Loucy (cell line): ENCODE measurements at regions not wholly inside any gene's neighbourhood (a gene's known extent, or its start where the extent isn't known, plus 50 kb on each side); places are given as distances from the start of the nearest gene placed in this dataset.

Source experiments
- H2AFZ ChIP-seq: fragments of 200-600 bp; sonication (generic); 2 replicates; pipeline ENCODE4 v1.6.0; 2016; ENCODE audit warnings: antibody characterized with exemption, mild to moderate bottlenecking, low read length, moderate library complexity
- H3F3A ChIP-seq: fragments of 200-600 bp; 2 replicates; pipeline ENCODE4 v1.6.0; 2016; ENCODE audit warnings: antibody characterized with exemption, low read depth, mild to moderate bottlenecking
- H3K27me3 ChIP-seq: fragments of 200-600 bp; sonication (generic); 2 replicates; pipeline ENCODE4 v1.6.1; 2014; ENCODE audit warnings: low read length, mild to moderate bottlenecking; ENCODE audit not compliant: insufficient read depth, poor library complexity, severe bottlenecking
- H3K36me3 ChIP-seq: fragments of 200-600 bp; sonication (generic); 2 replicates; pipeline ENCODE4 v1.6.1; 2016; ENCODE audit warnings: low read length; ENCODE audit not compliant: insufficient read depth
- H3K4me1 ChIP-seq: fragments of 200-600 bp; sonication (generic); 2 replicates; pipeline ENCODE4 v1.5.1; 2014; ENCODE audit warnings: low read length, mild to moderate bottlenecking; ENCODE audit not compliant: insufficient read depth, poor library complexity, severe bottlenecking
- H3K4me2 ChIP-seq: fragments of 200-600 bp; sonication (generic); 2 replicates; pipeline ENCODE4 v1.6.0; 2014; ENCODE audit warnings: antibody characterized with exemption, low read length, low read depth, mild to moderate bottlenecking; ENCODE audit not compliant: poor library complexity, severe bottlenecking
- H3K4me3 ChIP-seq: fragments of 200-600 bp; sonication (generic); 2 replicates; pipeline ENCODE4 v1.5.1; 2014; ENCODE audit warnings: low read length, mild to moderate bottlenecking, mixed read lengths; ENCODE audit not compliant: poor library complexity, severe bottlenecking
- H3K79me2 ChIP-seq: fragments of 200-600 bp; sonication (generic); 2 replicates; pipeline ENCODE4 v1.6.1; 2014; ENCODE audit warnings: low read length; ENCODE audit not compliant: insufficient read depth
- H3K9ac ChIP-seq: fragments of 200-600 bp; sonication (generic); 2 replicates; pipeline ENCODE4 v1.6.0; 2014; ENCODE audit warnings: mild to moderate bottlenecking, low read depth, low read length, moderate library complexity; ENCODE audit not compliant: poor library complexity, severe bottlenecking
- H3K9me2 ChIP-seq: fragments of 200-600 bp; sonication (generic); replicated peaks from 2 replicates; pipeline ENCODE4 v1.6.1; 2016; ENCODE audit warnings: low read depth, low read length, mixed read lengths
- H3K9me3 ChIP-seq: fragments of 200-600 bp; sonication (generic); 2 replicates; pipeline ENCODE4 v1.6.1; 2014; ENCODE audit warnings: mild to moderate bottlenecking, antibody characterized with exemption, low read length, low read depth; ENCODE audit not compliant: insufficient read depth
- H4K20me1 ChIP-seq: fragments of 200-600 bp; sonication (generic); 2 replicates; pipeline ENCODE4 v1.6.0; 2014; ENCODE audit warnings: antibody characterized with exemption, low read length, mild to moderate bottlenecking; ENCODE audit not compliant: insufficient read depth, poor library complexity, severe bottlenecking
- EZH2phosphoT487 ChIP-seq: fragments of 200-600 bp; IDR thresholded peaks from 2 replicates; pipeline ENCODE4 v1.6.1; 2018; ENCODE audit warnings: antibody characterized with exemption, mild to moderate bottlenecking, moderate library complexity, borderline replicate concordance
- TF ChIP-seq, protein P1 (sequence below): fragments of 200-600 bp; sonication (generic); conservative IDR thresholded peaks from 2 replicates; pipeline ENCODE4 v1.5.1; 2014; ENCODE audit warnings: mild to moderate bottlenecking, antibody characterized with exemption, low read length

DNA sequence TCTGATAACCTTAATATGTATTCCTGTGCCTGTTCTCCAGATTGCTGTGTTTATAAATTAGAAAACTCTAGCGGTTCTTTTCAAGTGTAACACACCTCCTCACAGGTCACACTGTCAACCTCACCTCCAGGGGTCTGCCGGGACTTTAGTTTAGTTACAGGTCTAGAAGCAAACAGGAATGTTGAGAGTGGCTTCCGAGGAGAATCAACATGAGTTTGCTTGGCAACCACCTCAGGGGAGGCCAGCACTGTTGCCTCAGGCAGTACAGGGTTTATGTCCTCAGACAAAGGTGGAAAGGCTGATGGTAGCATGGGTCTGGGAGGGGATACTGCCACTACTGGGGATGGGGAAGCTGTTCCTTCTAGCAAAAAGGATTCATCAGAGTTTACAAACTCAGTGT, 438.0 kb downstream of the DTHD1 start:
- Histone ChIP-seq H3K4me1 (no peaks in the 10 kb centered on the region), H3K4me3 (no peak overlapping the region), H3K79me2 (no peaks in the 10 kb centered on the region), H4K20me1 (no peaks in the 10 kb centered on the region), H2AFZ (no peak overlapping the region), H3K27me3 (no peaks in the 10 kb centered on the region), H3F3A (no peaks in the 10 kb centered on the region), H3K9me3 (no peaks in the 10 kb centered on the region), H3K36me3 (no peaks in the 10 kb centered on the region), H3K9ac (no peak overlapping the region), H3K4me2 (no peak overlapping the region), H3K9me2 (no peaks in the 10 kb centered on the region)
- no peak for TF ChIP-seq EZH2phosphoT487
- TF ChIP-seq, protein P1, sequence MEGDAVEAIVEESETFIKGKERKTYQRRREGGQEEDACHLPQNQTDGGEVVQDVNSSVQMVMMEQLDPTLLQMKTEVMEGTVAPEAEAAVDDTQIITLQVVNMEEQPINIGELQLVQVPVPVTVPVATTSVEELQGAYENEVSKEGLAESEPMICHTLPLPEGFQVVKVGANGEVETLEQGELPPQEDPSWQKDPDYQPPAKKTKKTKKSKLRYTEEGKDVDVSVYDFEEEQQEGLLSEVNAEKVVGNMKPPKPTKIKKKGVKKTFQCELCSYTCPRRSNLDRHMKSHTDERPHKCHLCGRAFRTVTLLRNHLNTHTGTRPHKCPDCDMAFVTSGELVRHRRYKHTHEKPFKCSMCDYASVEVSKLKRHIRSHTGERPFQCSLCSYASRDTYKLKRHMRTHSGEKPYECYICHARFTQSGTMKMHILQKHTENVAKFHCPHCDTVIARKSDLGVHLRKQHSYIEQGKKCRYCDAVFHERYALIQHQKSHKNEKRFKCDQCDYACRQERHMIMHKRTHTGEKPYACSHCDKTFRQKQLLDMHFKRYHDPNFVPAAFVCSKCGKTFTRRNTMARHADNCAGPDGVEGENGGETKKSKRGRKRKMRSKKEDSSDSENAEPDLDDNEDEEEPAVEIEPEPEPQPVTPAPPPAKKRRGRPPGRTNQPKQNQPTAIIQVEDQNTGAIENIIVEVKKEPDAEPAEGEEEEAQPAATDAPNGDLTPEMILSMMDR, result no peak

DNA sequence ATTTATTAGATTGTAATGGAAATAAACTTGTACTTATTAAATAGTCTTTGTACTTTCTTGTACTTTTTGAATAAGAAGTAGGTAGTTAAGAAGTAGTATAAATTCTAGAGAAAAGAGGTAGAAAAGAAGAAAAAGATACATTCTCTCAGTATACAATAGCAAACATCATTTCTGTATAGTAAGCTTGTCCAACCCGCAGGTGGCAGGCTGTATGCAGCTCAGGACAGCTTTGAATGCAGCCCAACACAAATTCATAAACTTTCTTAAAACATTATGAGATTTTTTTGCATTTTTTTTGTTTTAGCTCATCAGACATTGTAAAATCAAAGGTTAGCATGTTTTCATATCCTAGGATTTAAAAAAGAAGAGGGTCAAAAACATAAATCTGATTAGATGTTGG, 441.6 kb downstream of the DTHD1 start:
- Histone ChIP-seq H3K9me2 (no peaks in the 10 kb centered on the region), H3F3A (no peaks in the 10 kb centered on the region), H3K79me2 (no peaks in the 10 kb centered on the region), H3K4me1 (no peaks in the 10 kb centered on the region), H3K27me3 (no peaks in the 10 kb centered on the region), H3K9me3 (no peaks in the 10 kb centered on the region), H4K20me1 (no peaks in the 10 kb centered on the region), H2AFZ (no peak overlapping the region), H3K4me2 (no peak overlapping the region), H3K9ac (no peak overlapping the region), H3K4me3 (no peak overlapping the region), H3K36me3 (no peaks in the 10 kb centered on the region)
- TF ChIP-seq EZH2phosphoT487, result no peak
- TF ChIP-seq, protein P1, result no peak

DNA sequence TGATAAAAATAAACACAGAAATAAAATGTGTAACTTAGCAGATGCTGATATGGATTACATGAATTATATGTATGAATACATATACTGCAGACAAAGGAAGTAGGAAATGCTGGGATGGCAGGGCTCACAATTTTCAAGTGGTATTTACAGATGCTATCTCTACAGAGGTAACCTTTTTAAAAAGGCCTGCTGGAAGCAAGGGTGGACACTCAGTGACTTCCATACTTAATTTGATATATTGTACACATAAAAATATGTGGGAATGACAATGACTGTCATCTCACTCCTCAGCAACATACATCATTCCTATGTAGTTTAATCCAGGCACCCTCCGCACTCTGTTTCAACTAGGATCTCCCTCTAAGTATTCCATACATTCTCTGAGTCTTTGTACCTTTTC, 452.9 kb downstream of the DTHD1 start:
- H4K20me1 ChIP-seq, result no peaks in the 10 kb centered on the region
- TF ChIP-seq, protein P1, result no peak
- no peak for TF ChIP-seq EZH2phosphoT487
- H3K79me2 ChIP-seq, result no peaks in the 10 kb centered on the region
- no peaks in the 10 kb centered on the region for H3K4me1 ChIP-seq
- H3K4me3 ChIP-seq, result no peak overlapping the region
- no peaks in the 10 kb centered on the region for H3F3A ChIP-seq
- no peak overlapping the region for H3K4me2 ChIP-seq
- no peaks in the 10 kb centered on the region for H3K36me3 ChIP-seq
- no peaks in the 10 kb centered on the region for H3K9me3 ChIP-seq
- H2AFZ ChIP-seq, result no peak overlapping the region
- no peaks in the 10 kb centered on the region for H3K27me3 ChIP-seq
- no peak overlapping the region for H3K9ac ChIP-seq
- H3K9me2 ChIP-seq, result no peaks in the 10 kb centered on the region
